Bronchial epithelial cell (primary cell): ENCODE measurements at regions not wholly inside any gene's neighbourhood (a gene's known extent, or its start where the extent isn't known, plus 50 kb on each side); places are given as distances from the start of the nearest gene placed in this dataset.
A peak's percentile ranks its signal among the peaks of the same experiment; 100 is the strongest.

ENCODE experiments used
- DNase-seq: peaks from one replicate; pipeline ENCODE4 v3.0.0-alpha.2; 2010; ENCODE audit warnings: low read depth
- FAIRE-seq: peaks from 2 replicates; lab custom pipeline; 2011; peaks lifted over from hg19 to GRCh38; lab: Jason Lieb, UNC
- H3K27me3 ChIP-seq: 2 replicates; pipeline ENCODE4 v1.5.1; 2011; ENCODE audit warnings: low read length; ENCODE audit not compliant: control insufficient read depth, insufficient read depth
- H3K36me3 ChIP-seq: 2 replicates; pipeline ENCODE4 v1.5.1; 2011; ENCODE audit warnings: low read length; ENCODE audit not compliant: control insufficient read depth, insufficient read depth
- H3K4me3 ChIP-seq: 2 replicates; pipeline ENCODE4 v1.5.1; 2011; ENCODE audit warnings: mild to moderate bottlenecking, low read depth, low read length, control low read depth
- CTCF ChIP-seq: IDR thresholded peaks from 2 replicates; pipeline ENCODE4 v1.5.1; 2011; ENCODE audit warnings: mild to moderate bottlenecking, moderate library complexity, low read length, control low read depth, inconsistent platforms; ENCODE audit not compliant: insufficient read depth, severe bottlenecking

GRCh38 chr12:65637774-65638173 is 186.5 kb upstream of the HMGA2 start:
- Histone ChIP-seq H3K36me3 (no peaks in the 10 kb centered on the region), H3K27me3 (no peaks in the 10 kb centered on the region), H3K4me3 (no peak overlapping the region)
- TF ChIP-seq CTCF, result no peak
- no peak for FAIRE-seq
- DNase-seq, result peak; percentile 83

GRCh38 chr12:65638324-65638723 is 186.0 kb upstream of the HMGA2 start:
- no peak for TF ChIP-seq CTCF
- no peak for FAIRE-seq
- DNase-seq, result no peak
- no peaks in the 10 kb centered on the region for H3K36me3 ChIP-seq
- H3K4me3 ChIP-seq, result no peak overlapping the region
- no peaks in the 10 kb centered on the region for H3K27me3 ChIP-seq

GRCh38 chr12:65640489-65640901 is 183.8 kb upstream of the HMGA2 start:
- Histone ChIP-seq H3K27me3 (no peaks in the 10 kb centered on the region), H3K36me3 (no peaks in the 10 kb centered on the region), H3K4me3 (no peak overlapping the region)
- TF ChIP-seq CTCF, result no peak
- DNase-seq (no peak), FAIRE-seq (no peak)

- no peak overlapping the region for H3K4me3 ChIP-seq
- TF ChIP-seq CTCF, result no peak
- no peaks in the 10 kb centered on the region for H3K36me3 ChIP-seq
- DNase-seq (peak; percentile 17), FAIRE-seq (no peak)
- no peaks in the 10 kb centered on the region for H3K27me3 ChIP-seq
These were observed 182.1 kb upstream of the HMGA2 start for GRCh38 chr12:65642061-65642661.

GRCh38 chr12:65643171-65643570 is 181.1 kb upstream of the HMGA2 start:
- no peak for TF ChIP-seq CTCF
- H3K4me3 ChIP-seq, result no peak overlapping the region
- FAIRE-seq (no peak), DNase-seq (peak; percentile 47)
- no peaks in the 10 kb centered on the region for H3K27me3 ChIP-seq
- H3K36me3 ChIP-seq, result no peaks in the 10 kb centered on the region

- Histone ChIP-seq H3K36me3 (no peaks in the 10 kb centered on the region), H3K27me3 (no peaks in the 10 kb centered on the region), H3K4me3 (no peak overlapping the region)
- FAIRE-seq (no peak), DNase-seq (peak; percentile 70)
- no peak for TF ChIP-seq CTCF
These were observed 180.5 kb upstream of the HMGA2 start for GRCh38 chr12:65643595-65644386.
